ENCODE measurements at regions not wholly inside any gene's neighbourhood (a gene's known extent, or its start where the extent isn't known, plus 50 kb on each side); places are given as distances from the start of the nearest gene placed in this dataset.

GRCh38 chr1:117798550-117798949 lies 130.9 kb downstream of the GDAP2 start:
- in situ Hi-C loops (cut with MboI; ENCODE audit: low sequenced_read_pairs in 4 of 4): no loop called here
- Histone ChIP-seq H3K36me3 (no peaks in the 10 kb centered on the region), H3K4me3 (no peak overlapping the region), H3K27ac (no peak overlapping the region), H3K27me3 (no peaks in the 10 kb centered on the region), H3K4me1 (peaks cover 17 to 28% of the 10 kb centered on the region in 2 donors), H3K9me3 (no peaks in the 10 kb centered on the region)
- ATAC-seq (no peak), DNase-seq (no peak)
- TF ChIP-seq CTCF (IDR thresholded peaks at IDR 0.05 in 4 of 5, conservative IDR thresholded peaks at IDR 0.05 in 1 of 5) (no peak), POLR2A (IDR thresholded peaks at IDR 0.05) (no peak)
- intact Hi-C loops (cut with DNase I; ENCODE audit: low total_unique reads): no loop called here

- in situ Hi-C loops (cut with MboI; ENCODE audit: low sequenced_read_pairs in 4 of 4): no loop called here
- intact Hi-C loops (cut with DNase I; ENCODE audit: low total_unique reads): no loop called here
Measured at GRCh38 chr1:117802531-117803257, 126.7 kb downstream of the GDAP2 start.

DNA sequence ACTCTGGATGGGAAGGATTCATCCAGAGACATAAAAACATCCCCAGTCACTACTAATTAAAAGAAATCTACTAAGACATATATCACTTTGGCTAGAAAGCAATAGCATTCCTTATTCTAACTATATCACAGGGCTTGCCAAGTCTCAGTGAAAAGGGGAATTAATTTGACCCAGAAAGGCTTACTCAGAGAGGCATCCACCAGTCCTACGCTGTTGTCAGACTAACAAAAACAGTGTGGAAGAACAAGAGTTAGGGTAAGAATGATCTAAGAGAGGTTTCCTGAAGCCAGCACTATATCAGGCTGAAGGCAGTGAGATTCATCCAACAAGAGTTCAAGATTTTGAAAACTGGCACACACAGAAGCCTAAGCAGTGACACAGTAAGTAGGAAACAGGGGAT lies 126.1 kb downstream of the GDAP2 start:
- DNase-seq (no peak), ATAC-seq (no peak)
- no peak for TF ChIP-seq POLR2A (IDR thresholded peaks at IDR 0.05)
- no peak for TF ChIP-seq CTCF (IDR thresholded peaks at IDR 0.05 in 4 of 5, conservative IDR thresholded peaks at IDR 0.05 in 1 of 5)
- no peaks in the 10 kb centered on the region for H3K4me1 ChIP-seq
- H3K4me3 ChIP-seq: no peak overlapping the region
- H3K9me3 ChIP-seq: no peaks in the 10 kb centered on the region
- H3K27me3 ChIP-seq: no peaks in the 10 kb centered on the region
- H3K36me3 ChIP-seq: no peaks in the 10 kb centered on the region
- in situ Hi-C loops (cut with MboI; ENCODE audit: low sequenced_read_pairs in 4 of 4) (no loop called here), intact Hi-C loops (cut with DNase I; ENCODE audit: low total_unique reads) (no loop called here)
- no peak overlapping the region for H3K27ac ChIP-seq

More at GRCh38 chr1:117802531-117803257, 126.7 kb downstream of the GDAP2 start:
- no peaks in the 10 kb centered on the region for H3K4me1 ChIP-seq
- no peaks in the 10 kb centered on the region for H3K27me3 ChIP-seq
- no peak for TF ChIP-seq CTCF (IDR thresholded peaks at IDR 0.05 in 4 of 5, conservative IDR thresholded peaks at IDR 0.05 in 1 of 5)
- TF ChIP-seq POLR2A (IDR thresholded peaks at IDR 0.05): no peak
- DNase-seq (no peak), ATAC-seq (no peak)
- H3K27ac ChIP-seq: no peak overlapping the region
- no peak overlapping the region for H3K4me3 ChIP-seq
- H3K36me3 ChIP-seq: no peaks in the 10 kb centered on the region
- H3K9me3 ChIP-seq: no peaks in the 10 kb centered on the region

DNA sequence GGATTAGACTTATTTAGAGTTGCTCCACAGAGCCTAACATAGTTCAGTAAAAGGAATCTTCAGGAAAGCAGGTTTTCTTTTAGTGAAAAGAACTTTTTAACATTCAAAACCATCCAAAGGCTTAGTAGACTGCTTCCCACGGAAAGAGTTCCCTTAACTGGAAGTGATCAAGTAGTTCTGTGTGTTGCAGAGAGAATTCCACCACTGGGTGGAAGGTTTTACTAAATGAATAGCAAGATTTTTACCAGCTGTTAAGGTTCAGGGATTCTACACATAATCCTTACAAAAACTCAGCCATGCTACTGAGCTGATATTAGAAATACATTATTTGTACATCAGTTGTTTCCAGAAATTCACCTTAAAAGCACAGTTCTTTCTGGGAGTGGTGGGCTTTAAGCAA lies 119.7 kb downstream of the GDAP2 start:
- H3K4me3 ChIP-seq: no peak overlapping the region
- intact Hi-C loops (cut with DNase I; ENCODE audit: low total_unique reads): no loop called here
- H3K9me3 ChIP-seq: no peaks in the 10 kb centered on the region
- no peak for ATAC-seq
- H3K4me1 ChIP-seq: no peaks in the 10 kb centered on the region
- no peaks in the 10 kb centered on the region for H3K36me3 ChIP-seq
- DNase-seq: no peak
- in situ Hi-C loops (cut with MboI; ENCODE audit: low sequenced_read_pairs in 4 of 4): no loop called here
- TF ChIP-seq POLR2A (IDR thresholded peaks at IDR 0.05) (no peak), CTCF (IDR thresholded peaks at IDR 0.05 in 4 of 5, conservative IDR thresholded peaks at IDR 0.05 in 1 of 5) (no peak)
- no peaks in the 10 kb centered on the region for H3K27me3 ChIP-seq
- H3K27ac ChIP-seq: no peak overlapping the region

DNA sequence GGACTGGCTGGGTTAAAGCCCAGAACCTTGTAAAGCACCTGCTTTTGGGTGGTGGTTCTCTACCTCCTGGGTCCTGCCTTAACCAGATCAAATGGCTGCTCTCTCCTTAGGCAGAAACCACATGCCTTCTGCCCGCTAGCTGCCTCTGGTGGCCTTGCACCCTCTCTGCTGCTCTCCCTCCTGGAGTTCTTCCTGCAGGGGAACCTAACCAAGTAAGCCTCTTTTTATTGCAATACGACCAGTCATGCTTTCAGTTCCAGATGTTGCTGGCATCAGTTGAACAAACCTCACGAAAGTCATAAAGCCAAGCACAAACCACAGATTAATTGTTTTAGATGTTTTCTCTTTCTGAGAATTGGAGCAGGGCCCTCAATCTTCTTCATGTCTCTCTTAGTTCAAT lies 118.9 kb downstream of the GDAP2 start:
- H3K27ac ChIP-seq: no peak overlapping the region
- in situ Hi-C loops (cut with MboI; ENCODE audit: low sequenced_read_pairs in 4 of 4): no loop called here

More for the DNA sequence above, 118.9 kb downstream of the GDAP2 start:
- no peaks in the 10 kb centered on the region for H3K36me3 ChIP-seq
- DNase-seq: no peak
- intact Hi-C loops (cut with DNase I; ENCODE audit: low total_unique reads): no loop called here
- H3K4me3 ChIP-seq: no peak overlapping the region
- H3K9me3 ChIP-seq: no peaks in the 10 kb centered on the region
- no peaks in the 10 kb centered on the region for H3K4me1 ChIP-seq
- H3K27me3 ChIP-seq: no peaks in the 10 kb centered on the region
- TF ChIP-seq CTCF (IDR thresholded peaks at IDR 0.05 in 4 of 5, conservative IDR thresholded peaks at IDR 0.05 in 1 of 5): no peak
- no peak for TF ChIP-seq POLR2A (IDR thresholded peaks at IDR 0.05)
- no peak for ATAC-seq

Measured in gastrocnemius medialis (tissue), 4 donors.